WERI-Rb-1 (cell line): ENCODE measurements at regions not wholly inside any gene's neighbourhood (a gene's known extent, or its start where the extent isn't known, plus 50 kb on each side); places are given as distances from the start of the nearest gene placed in this dataset.

Experiments
- DNase-seq: peaks from one replicate; pipeline ENCODE4 v3.0.0-alpha.2; 2020
- H3K27ac ChIP-seq: fragments of 250-450 bp; sonication (Bioruptor Pico); 2 replicates; pipeline ENCODE4 v1.5.1; 2020; ENCODE audit warnings: mild to moderate bottlenecking, moderate library complexity
- H3K27me3 ChIP-seq: fragments of 250-450 bp; sonication (Bioruptor Pico); 2 replicates; pipeline ENCODE4 v1.5.1; 2021; ENCODE audit warnings: mild to moderate bottlenecking, low read depth, moderate library complexity; ENCODE audit not compliant: insufficient read depth, severe bottlenecking
- H3K36me3 ChIP-seq: fragments of 250-450 bp; sonication (Bioruptor Pico); 2 replicates; pipeline ENCODE4 v1.5.1; 2020; ENCODE audit warnings: mild to moderate bottlenecking, moderate library complexity
- H3K4me3 ChIP-seq: 2 replicates; pipeline ENCODE4 v1.5.1; 2011; ENCODE audit warnings: low read depth, mild to moderate bottlenecking, control low read depth, low read length
- H3K9me3 ChIP-seq: fragments of 250-450 bp; sonication (Bioruptor Pico); 2 replicates; pipeline ENCODE4 v1.5.1; 2021; ENCODE audit warnings: mild to moderate bottlenecking, moderate library complexity; ENCODE audit not compliant: severe bottlenecking
- TF ChIP-seq, protein P1 (sequence below): IDR thresholded peaks from 2 replicates; pipeline ENCODE4 v1.5.1; 2011; ENCODE audit warnings: low read depth, mild to moderate bottlenecking, control low read depth, inconsistent platforms, low read length

DNA sequence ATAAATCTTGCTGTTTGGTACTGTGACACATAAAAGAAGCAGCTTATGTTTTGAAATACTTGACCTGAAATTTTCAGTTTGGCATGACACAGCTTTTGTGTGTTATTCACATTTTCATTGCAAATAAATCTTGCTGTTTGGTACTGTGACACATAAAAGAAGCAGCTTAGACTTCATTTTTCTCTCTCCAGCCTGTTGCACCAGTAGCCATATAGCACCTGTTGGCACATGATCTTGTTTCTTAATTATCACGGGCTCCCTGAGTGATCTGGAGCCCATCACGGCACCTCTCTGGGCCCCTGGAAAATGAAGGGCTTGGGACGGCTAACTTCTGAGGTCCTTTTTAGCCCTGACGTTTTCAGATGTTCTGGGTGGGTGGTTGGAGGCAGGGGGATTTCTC lies 77.4 kb upstream of the SLCO3A1 start:
- Histone ChIP-seq H3K4me3 (no peak overlapping the region), H3K36me3 (no peaks in the 10 kb centered on the region), H3K27ac (no peak overlapping the region), H3K27me3 (peaks cover 72% of the 10 kb centered on the region), H3K9me3 (no peaks in the 10 kb centered on the region)
- TF ChIP-seq, protein P1, sequence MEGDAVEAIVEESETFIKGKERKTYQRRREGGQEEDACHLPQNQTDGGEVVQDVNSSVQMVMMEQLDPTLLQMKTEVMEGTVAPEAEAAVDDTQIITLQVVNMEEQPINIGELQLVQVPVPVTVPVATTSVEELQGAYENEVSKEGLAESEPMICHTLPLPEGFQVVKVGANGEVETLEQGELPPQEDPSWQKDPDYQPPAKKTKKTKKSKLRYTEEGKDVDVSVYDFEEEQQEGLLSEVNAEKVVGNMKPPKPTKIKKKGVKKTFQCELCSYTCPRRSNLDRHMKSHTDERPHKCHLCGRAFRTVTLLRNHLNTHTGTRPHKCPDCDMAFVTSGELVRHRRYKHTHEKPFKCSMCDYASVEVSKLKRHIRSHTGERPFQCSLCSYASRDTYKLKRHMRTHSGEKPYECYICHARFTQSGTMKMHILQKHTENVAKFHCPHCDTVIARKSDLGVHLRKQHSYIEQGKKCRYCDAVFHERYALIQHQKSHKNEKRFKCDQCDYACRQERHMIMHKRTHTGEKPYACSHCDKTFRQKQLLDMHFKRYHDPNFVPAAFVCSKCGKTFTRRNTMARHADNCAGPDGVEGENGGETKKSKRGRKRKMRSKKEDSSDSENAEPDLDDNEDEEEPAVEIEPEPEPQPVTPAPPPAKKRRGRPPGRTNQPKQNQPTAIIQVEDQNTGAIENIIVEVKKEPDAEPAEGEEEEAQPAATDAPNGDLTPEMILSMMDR, result no peak
- DNase-seq, result no peak

GRCh38 chr15:91779960-91780359 lies 73.5 kb upstream of the SLCO3A1 start:
- H3K4me3 ChIP-seq, result no peak overlapping the region
- DNase-seq, result no peak
- H3K36me3 ChIP-seq, result no peaks in the 10 kb centered on the region
- H3K9me3 ChIP-seq, result no peaks in the 10 kb centered on the region
- no peak overlapping the region for H3K27ac ChIP-seq
- peaks cover 62% of the 10 kb centered on the region for H3K27me3 ChIP-seq
- TF ChIP-seq, protein P1, result no peak

DNA sequence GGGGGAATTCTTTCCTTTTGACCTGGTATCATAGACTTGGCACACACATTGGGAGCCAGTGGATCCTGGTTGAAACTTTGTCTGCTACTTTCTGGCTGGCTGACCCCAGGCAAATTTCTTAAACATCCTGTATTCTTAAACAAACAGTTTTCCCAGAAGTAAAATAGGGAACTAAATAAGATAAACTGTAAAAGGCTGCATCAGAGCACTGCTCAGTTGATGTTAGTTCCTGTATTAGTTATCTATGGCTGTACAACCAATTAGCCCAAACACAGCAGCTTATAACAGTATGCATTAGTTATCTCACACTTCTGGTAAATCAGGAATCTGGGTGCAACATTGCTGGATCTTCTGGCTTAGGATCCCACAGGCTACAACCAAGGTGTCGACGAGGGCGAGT lies 73.1 kb upstream of the SLCO3A1 start:
- H3K4me3 ChIP-seq, result no peak overlapping the region
- TF ChIP-seq, protein P1, result no peak
- no peak overlapping the region for H3K27ac ChIP-seq
- no peaks in the 10 kb centered on the region for H3K36me3 ChIP-seq
- no peaks in the 10 kb centered on the region for H3K9me3 ChIP-seq
- DNase-seq, result no peak
- peaks cover 61% of the 10 kb centered on the region for H3K27me3 ChIP-seq

DNA sequence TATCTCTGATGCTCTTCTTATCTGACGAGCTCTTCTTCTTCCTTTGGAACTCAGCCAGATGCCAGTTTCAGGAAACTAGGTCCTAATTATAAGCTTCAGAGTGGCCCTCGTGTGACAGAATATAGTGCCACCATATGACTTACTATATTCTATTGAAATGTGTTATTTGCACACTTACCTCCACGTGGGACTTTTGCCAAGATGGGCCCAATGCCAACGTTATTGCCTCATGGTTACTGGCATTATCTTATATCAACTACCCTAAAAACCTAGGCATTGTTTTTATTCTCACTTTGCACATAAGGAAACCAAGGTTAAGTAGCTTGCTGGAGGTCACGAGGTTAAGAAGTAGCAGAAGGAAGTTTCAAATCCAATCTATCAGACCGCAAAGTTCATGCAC lies 71.3 kb upstream of the SLCO3A1 start:
- DNase-seq, result no peak
- Histone ChIP-seq H3K27me3 (peaks cover 63% of the 10 kb centered on the region), H3K9me3 (no peaks in the 10 kb centered on the region), H3K36me3 (no peaks in the 10 kb centered on the region), H3K27ac (no peak overlapping the region), H3K4me3 (no peak overlapping the region)
- TF ChIP-seq, protein P1, result no peak

GRCh38 chr15:91783008-91783407 lies 70.5 kb upstream of the SLCO3A1 start:
- Histone ChIP-seq H3K9me3 (no peaks in the 10 kb centered on the region), H3K27ac (no peak overlapping the region), H3K4me3 (no peak overlapping the region), H3K36me3 (no peaks in the 10 kb centered on the region), H3K27me3 (peaks cover 60% of the 10 kb centered on the region)
- TF ChIP-seq, protein P1, result no peak
- DNase-seq, result no peak

GRCh38 chr15:91783451-91783850 lies 70.1 kb upstream of the SLCO3A1 start:
- no peaks in the 10 kb centered on the region for H3K9me3 ChIP-seq
- DNase-seq, result no peak
- peaks cover 60% of the 10 kb centered on the region for H3K27me3 ChIP-seq
- H3K36me3 ChIP-seq, result no peaks in the 10 kb centered on the region
- H3K4me3 ChIP-seq, result no peak overlapping the region
- H3K27ac ChIP-seq, result no peak overlapping the region
- TF ChIP-seq, protein P1, result no peak
